HEK293 (cell line): ENCODE measurements at regions not wholly inside any gene's neighbourhood (a gene's known extent, or its start where the extent isn't known, plus 50 kb on each side); places are given as distances from the start of the nearest gene placed in this dataset.

Source experiments
- TF ChIP-seq, protein P1 (sequence below): fragments of 450-650 bp; formaldehyde crosslinking; IDR thresholded peaks from 2 replicates; pipeline ENCODE4 v1.5.1; 2016; ENCODE audit warnings: missing biosample characterization, missing genetic modification characterization, borderline replicate concordance
- TF ChIP-seq, protein P2 (sequence below): fragments of 450-650 bp; formaldehyde crosslinking; IDR thresholded peaks from 2 replicates; pipeline ENCODE4 v1.5.1; 2016; ENCODE audit warnings: missing biosample characterization, missing genetic modification characterization, borderline replicate concordance

DNA sequence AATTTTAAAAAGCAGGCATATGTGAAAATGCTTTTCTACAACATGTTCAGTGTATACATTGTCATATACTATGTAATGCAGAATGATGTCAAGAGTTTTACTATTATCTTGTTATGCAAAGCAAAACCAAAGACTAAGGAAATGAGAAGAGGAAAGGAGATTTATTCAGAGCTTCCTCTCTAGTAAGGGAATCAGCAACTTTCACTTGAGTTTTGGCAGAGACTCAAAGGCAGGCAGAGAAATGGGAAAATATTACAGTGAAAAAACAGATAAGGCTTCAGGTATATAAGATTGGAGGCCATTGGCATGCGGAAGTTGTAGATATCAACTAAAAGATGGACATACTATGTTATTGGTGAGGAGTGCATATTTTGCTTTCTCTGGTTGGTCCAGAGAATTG is 512.0 kb upstream of the PCDH20 start:
- TF ChIP-seq, protein P1, sequence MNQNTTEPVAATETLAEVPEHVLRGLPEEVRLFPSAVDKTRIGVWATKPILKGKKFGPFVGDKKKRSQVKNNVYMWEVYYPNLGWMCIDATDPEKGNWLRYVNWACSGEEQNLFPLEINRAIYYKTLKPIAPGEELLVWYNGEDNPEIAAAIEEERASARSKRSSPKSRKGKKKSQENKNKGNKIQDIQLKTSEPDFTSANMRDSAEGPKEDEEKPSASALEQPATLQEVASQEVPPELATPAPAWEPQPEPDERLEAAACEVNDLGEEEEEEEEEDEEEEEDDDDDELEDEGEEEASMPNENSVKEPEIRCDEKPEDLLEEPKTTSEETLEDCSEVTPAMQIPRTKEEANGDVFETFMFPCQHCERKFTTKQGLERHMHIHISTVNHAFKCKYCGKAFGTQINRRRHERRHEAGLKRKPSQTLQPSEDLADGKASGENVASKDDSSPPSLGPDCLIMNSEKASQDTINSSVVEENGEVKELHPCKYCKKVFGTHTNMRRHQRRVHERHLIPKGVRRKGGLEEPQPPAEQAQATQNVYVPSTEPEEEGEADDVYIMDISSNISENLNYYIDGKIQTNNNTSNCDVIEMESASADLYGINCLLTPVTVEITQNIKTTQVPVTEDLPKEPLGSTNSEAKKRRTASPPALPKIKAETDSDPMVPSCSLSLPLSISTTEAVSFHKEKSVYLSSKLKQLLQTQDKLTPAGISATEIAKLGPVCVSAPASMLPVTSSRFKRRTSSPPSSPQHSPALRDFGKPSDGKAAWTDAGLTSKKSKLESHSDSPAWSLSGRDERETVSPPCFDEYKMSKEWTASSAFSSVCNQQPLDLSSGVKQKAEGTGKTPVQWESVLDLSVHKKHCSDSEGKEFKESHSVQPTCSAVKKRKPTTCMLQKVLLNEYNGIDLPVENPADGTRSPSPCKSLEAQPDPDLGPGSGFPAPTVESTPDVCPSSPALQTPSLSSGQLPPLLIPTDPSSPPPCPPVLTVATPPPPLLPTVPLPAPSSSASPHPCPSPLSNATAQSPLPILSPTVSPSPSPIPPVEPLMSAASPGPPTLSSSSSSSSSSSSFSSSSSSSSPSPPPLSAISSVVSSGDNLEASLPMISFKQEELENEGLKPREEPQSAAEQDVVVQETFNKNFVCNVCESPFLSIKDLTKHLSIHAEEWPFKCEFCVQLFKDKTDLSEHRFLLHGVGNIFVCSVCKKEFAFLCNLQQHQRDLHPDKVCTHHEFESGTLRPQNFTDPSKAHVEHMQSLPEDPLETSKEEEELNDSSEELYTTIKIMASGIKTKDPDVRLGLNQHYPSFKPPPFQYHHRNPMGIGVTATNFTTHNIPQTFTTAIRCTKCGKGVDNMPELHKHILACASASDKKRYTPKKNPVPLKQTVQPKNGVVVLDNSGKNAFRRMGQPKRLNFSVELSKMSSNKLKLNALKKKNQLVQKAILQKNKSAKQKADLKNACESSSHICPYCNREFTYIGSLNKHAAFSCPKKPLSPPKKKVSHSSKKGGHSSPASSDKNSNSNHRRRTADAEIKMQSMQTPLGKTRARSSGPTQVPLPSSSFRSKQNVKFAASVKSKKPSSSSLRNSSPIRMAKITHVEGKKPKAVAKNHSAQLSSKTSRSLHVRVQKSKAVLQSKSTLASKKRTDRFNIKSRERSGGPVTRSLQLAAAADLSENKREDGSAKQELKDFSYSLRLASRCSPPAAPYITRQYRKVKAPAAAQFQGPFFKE (tag by site-specific recombination): no peak
- TF ChIP-seq, protein P2, sequence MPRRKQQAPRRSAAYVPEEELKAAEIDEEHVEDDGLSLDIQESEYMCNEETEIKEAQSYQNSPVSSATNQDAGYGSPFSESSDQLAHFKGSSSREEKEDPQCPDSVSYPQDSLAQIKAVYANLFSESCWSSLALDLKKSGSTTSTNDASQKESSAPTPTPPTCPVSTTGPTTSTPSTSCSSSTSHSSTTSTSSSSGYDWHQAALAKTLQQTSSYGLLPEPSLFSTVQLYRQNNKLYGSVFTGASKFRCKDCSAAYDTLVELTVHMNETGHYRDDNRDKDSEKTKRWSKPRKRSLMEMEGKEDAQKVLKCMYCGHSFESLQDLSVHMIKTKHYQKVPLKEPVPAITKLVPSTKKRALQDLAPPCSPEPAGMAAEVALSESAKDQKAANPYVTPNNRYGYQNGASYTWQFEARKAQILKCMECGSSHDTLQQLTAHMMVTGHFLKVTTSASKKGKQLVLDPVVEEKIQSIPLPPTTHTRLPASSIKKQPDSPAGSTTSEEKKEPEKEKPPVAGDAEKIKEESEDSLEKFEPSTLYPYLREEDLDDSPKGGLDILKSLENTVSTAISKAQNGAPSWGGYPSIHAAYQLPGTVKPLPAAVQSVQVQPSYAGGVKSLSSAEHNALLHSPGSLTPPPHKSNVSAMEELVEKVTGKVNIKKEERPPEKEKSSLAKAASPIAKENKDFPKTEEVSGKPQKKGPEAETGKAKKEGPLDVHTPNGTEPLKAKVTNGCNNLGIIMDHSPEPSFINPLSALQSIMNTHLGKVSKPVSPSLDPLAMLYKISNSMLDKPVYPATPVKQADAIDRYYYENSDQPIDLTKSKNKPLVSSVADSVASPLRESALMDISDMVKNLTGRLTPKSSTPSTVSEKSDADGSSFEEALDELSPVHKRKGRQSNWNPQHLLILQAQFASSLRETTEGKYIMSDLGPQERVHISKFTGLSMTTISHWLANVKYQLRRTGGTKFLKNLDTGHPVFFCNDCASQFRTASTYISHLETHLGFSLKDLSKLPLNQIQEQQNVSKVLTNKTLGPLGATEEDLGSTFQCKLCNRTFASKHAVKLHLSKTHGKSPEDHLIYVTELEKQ: no peak
